K562 (cell line): ENCODE measurements at regions not wholly inside any gene's neighbourhood (a gene's known extent, or its start where the extent isn't known, plus 50 kb on each side); places are given as distances from the start of the nearest gene placed in this dataset.

Experiments
- ATF4 ChIP-seq: fragments of 450-650 bp; formaldehyde crosslinking; IDR thresholded peaks from 2 replicates; pipeline ENCODE4 v1.4.0; 2022; ENCODE audit warnings: mild to moderate bottlenecking, moderate library complexity
- BMI1 ChIP-seq: fragments of 150-350 bp; IDR thresholded peaks from 2 replicates; pipeline ENCODE4 v1.6.1; 2014; ENCODE audit warnings: low read length
- CREB1 ChIP-seq, 2 experiments: sonication (generic) in 1 of 2; formaldehyde crosslinking in 1 of 2; IDR thresholded peaks; 2 replicates each; pipeline versions ENCODE4 v1.6.1 to v1.8.0; 2012 to 2022; ENCODE audit warnings: inconsistent platforms in 1 of 2, mild to moderate bottlenecking in 1 of 2, missing genetic modification reagents in 1 of 2, moderate library complexity in 1 of 2
- CTCF ChIP-seq, 3 experiments: IDR thresholded peaks in 2 of 3; conservative IDR thresholded peaks in 1 of 3; 2 replicates each; pipeline ENCODE4 v1.5.1; 2011 to 2012; ENCODE audit warnings: low read length in 3 of 3, mild to moderate bottlenecking in 3 of 3, control low read depth in 2 of 3, improper control_type of control experiment in 1 of 3, inconsistent platforms in 1 of 3, low read depth in 1 of 3, mixed read lengths in 1 of 3, moderate library complexity in 1 of 3; ENCODE audit not compliant: insufficient read depth in 2 of 3
- GATA2 ChIP-seq: sonication (generic); formaldehyde crosslinking; IDR thresholded peaks from 2 replicates; pipeline ENCODE4 v1.4.0; 2020; ENCODE audit warnings: mild to moderate bottlenecking, missing genetic modification reagents
- HDAC2 ChIP-seq: fragments of 450-650 bp; IDR thresholded peaks from 2 replicates; pipeline ENCODE4 v1.6.1; 2016; ENCODE audit warnings: mild to moderate bottlenecking
- KLF6 ChIP-seq: fragments of 250-450 bp; sonication (Bioruptor Pico); IDR thresholded peaks from 2 replicates; pipeline ENCODE4 v1.4.0; 2020; ENCODE audit warnings: mild to moderate bottlenecking, moderate library complexity, borderline replicate concordance
- POLR2A ChIP-seq: fragments of 450-650 bp; conservative IDR thresholded peaks from 2 replicates; pipeline ENCODE4 v1.6.1; 2016
- SMARCE1 ChIP-seq: fragments of 450-650 bp; IDR thresholded peaks from 2 replicates; pipeline ENCODE4 v1.7.1; 2016; ENCODE audit warnings: mild to moderate bottlenecking
- TAF7 ChIP-seq: fragments of 450-650 bp; IDR thresholded peaks from 2 replicates; pipeline ENCODE4 v1.6.1; 2016; ENCODE audit warnings: missing genetic modification characterization, missing compliant biosample characterization
- ZNF274 ChIP-seq: IDR thresholded peaks from 2 replicates; pipeline ENCODE4 v1.6.1; 2011; ENCODE audit warnings: low read depth, mild to moderate bottlenecking, low read length, moderate library complexity, borderline replicate concordance

GRCh38 chr22:27480487-27480886 lies 321.1 kb downstream of the MN1 start:
- TF ChIP-seq SMARCE1 = no peak
- TF ChIP-seq CTCF (IDR thresholded peaks at IDR 0.05 in 2 of 3, conservative IDR thresholded peaks at IDR 0.05 in 1 of 3; ENCODE audit: insufficient read depth in 2 of 3, low read depth in 1 of 3, low read length in 3 of 3) = no peak
- TF ChIP-seq TAF7 = no peak
- no peak for TF ChIP-seq GATA2 (CRISPR knock-in tag)
- TF ChIP-seq KLF6 = no peak
- no peak for TF ChIP-seq ATF4 (CRISPR knock-in tag)
- TF ChIP-seq POLR2A = no peak
- TF ChIP-seq CREB1 (IDR thresholded peaks at IDR 0.05) = no peak
- no peak for TF ChIP-seq CREB1 (CRISPR knock-in tag; IDR thresholded peaks at IDR 0.05)
- no peak for TF ChIP-seq ZNF274
- no peak for TF ChIP-seq HDAC2
- TF ChIP-seq BMI1 = no peak
